GM12878 (cell line): ENCODE measurements at regions not wholly inside any gene's neighbourhood (a gene's known extent, or its start where the extent isn't known, plus 50 kb on each side); places are given as distances from the start of the nearest gene placed in this dataset.

Experiments
- ATAC-seq: fragments of 200-7000 bp; cut with Tn5 transposase; 3 replicates; pipeline ENCODE4 v1.9.1; 2020; ENCODE audit warnings: mild to moderate bottlenecking, moderate library complexity
- BruUV-seq: library from RNA; stranded (reverse); fragments of 400-500 nt; replicated peaks from 2 replicates; lab custom pipeline; 2021; lab: Mats Ljungman, UMichigan
- CTCF ChIA-PET: fragments of 300-600 bp; sonication (Branson Sonifier 250); formaldehyde crosslinking; extraction: SDS; loops from one replicate; lab custom pipeline; 2021; ENCODE audit warnings: inconsistent platforms; lab: Yijun Ruan, JAX
- POLR2A ChIA-PET: fragments of 350-600 bp; formaldehyde crosslinking; extraction: SDS; loops from one replicate; lab custom pipeline; 2021; ENCODE audit warnings: inconsistent platforms; lab: Charles Lee
- RAD21 ChIA-PET: fragments of 300-600 bp; sonication (Branson Sonifier 250); formaldehyde crosslinking; loops from one replicate; lab custom pipeline; 2023; ENCODE audit warnings: antibody characterized with exemption; ENCODE audit not compliant: unreplicated experiment; lab: Charles Lee
- SMC1A ChIA-PET: fragments of 300-600 bp; sonication (Branson Sonifier 250); formaldehyde crosslinking; loops from one replicate; lab custom pipeline; 2023; ENCODE audit not compliant: unreplicated experiment, uncharacterized antibody; lab: Charles Lee
- DNase-seq: peaks from one replicate; pipeline ENCODE4 v3.0.0-alpha.2; 2011; ENCODE audit warnings: low read depth, low spot score
- FAIRE-seq: peaks from 3 replicates; lab custom pipeline; 2011; peaks lifted over from hg19 to GRCh38; lab: Jason Lieb, UNC
- H2AFZ ChIP-seq: 2 replicates; pipeline ENCODE4 v1.6.0; 2011; ENCODE audit warnings: low read depth, low read length, control low read depth; ENCODE audit not compliant: control insufficient read depth
- H3K27ac ChIP-seq: 2 replicates; pipeline ENCODE4 v1.5.1; 2011; ENCODE audit warnings: control low read depth; ENCODE audit not compliant: control insufficient read depth, insufficient read depth
- H3K27me3 ChIP-seq, 2 experiments: replicated peaks in 1 of 2; 2 replicates each; pipeline versions ENCODE4 v1.6.0 to v1.6.1; 2011; ENCODE audit warnings: low read length in 1 of 2; ENCODE audit not compliant: control insufficient read depth in 2 of 2, insufficient read depth in 2 of 2
- H3K36me3 ChIP-seq, 2 experiments: 2 replicates each; pipeline ENCODE4 v1.5.1; 2011; ENCODE audit warnings: low read length in 1 of 2; ENCODE audit not compliant: control insufficient read depth in 2 of 2, insufficient read depth in 2 of 2
- H3K4me1 ChIP-seq: 2 replicates; pipeline ENCODE4 v1.6.1; 2011; ENCODE audit warnings: mild to moderate bottlenecking, low read length, moderate library complexity, mixed read lengths; ENCODE audit not compliant: control insufficient read depth, insufficient read depth
- H3K4me2 ChIP-seq: 2 replicates; pipeline ENCODE4 v1.6.0; 2011; ENCODE audit warnings: control low read depth; ENCODE audit not compliant: control insufficient read depth, insufficient read depth
- H3K4me3 ChIP-seq: fragments of 200-600 bp; sonication (generic); 2 replicates; pipeline ENCODE4 v1.5.1; 2016
- H3K79me2 ChIP-seq: 2 replicates; pipeline ENCODE4 v1.6.0; 2011; ENCODE audit warnings: low read length; ENCODE audit not compliant: control insufficient read depth, insufficient read depth
- H3K9ac ChIP-seq: 2 replicates; pipeline ENCODE4 v1.8.0; 2011; ENCODE audit warnings: low read length, control low read depth, mixed read lengths; ENCODE audit not compliant: control insufficient read depth, insufficient read depth
- H3K9me3 ChIP-seq: replicated peaks from 3 replicates; pipeline ENCODE4 v1.5.1; 2011; ENCODE audit warnings: mild to moderate bottlenecking, low read length; ENCODE audit not compliant: control insufficient read depth, insufficient read depth
- H4K20me1 ChIP-seq: 2 replicates; pipeline ENCODE4 v1.6.0; 2011; ENCODE audit not compliant: control insufficient read depth, insufficient read depth
- ESRRA ChIP-seq: IDR thresholded peaks from 2 replicates; pipeline ENCODE4 v1.6.1; 2012; ENCODE audit warnings: mild to moderate bottlenecking, low read length, improper control_type of control experiment
- KDM1A ChIP-seq: fragments of 200-600 bp; sonication (generic); IDR thresholded peaks from 2 replicates; pipeline ENCODE4 v1.6.1; 2016; ENCODE audit warnings: borderline replicate concordance
- MXI1 ChIP-seq: fragments of 150-350 bp; IDR thresholded peaks from 2 replicates; pipeline ENCODE4 v1.6.1; 2011; ENCODE audit warnings: low read depth, mild to moderate bottlenecking, inconsistent platforms, low read length, improper control_type of control experiment
- RBBP5 ChIP-seq: fragments of 200-600 bp; sonication (generic); conservative IDR thresholded peaks from 2 replicates; pipeline ENCODE4 v1.6.1; 2016
- RUNX3 ChIP-seq: IDR thresholded peaks from 2 replicates; pipeline ENCODE4 v1.6.1; 2012; ENCODE audit warnings: low read length, inconsistent platforms
- SMARCA5 ChIP-seq: fragments of 450-650 bp; IDR thresholded peaks from 2 replicates; pipeline ENCODE4 v1.6.1; 2017; ENCODE audit warnings: mild to moderate bottlenecking
- SPI1 ChIP-seq: IDR thresholded peaks from 2 replicates; pipeline ENCODE4 v1.6.1; 2011; ENCODE audit warnings: low read depth, mild to moderate bottlenecking, low read length, moderate library complexity, borderline replicate concordance; ENCODE audit not compliant: insufficient read depth
- SRF ChIP-seq, 2 experiments: IDR thresholded peaks; 2 replicates each; pipeline ENCODE4 v1.6.1; 2011; ENCODE audit warnings: low read depth in 2 of 2, low read length in 2 of 2, mild to moderate bottlenecking in 1 of 2, moderate library complexity in 1 of 2
- SUZ12 ChIP-seq: fragments of 200-600 bp; sonication (generic); IDR thresholded peaks from one replicate; pipeline ENCODE4 v1.6.1; 2018; ENCODE audit warnings: antibody characterized with exemption, mild to moderate bottlenecking; ENCODE audit not compliant: unreplicated experiment
- TBL1XR1 ChIP-seq: IDR thresholded peaks from 2 replicates; pipeline ENCODE4 v1.6.1; 2012; ENCODE audit warnings: low read depth, low read length, improper control_type of control experiment
- WGBS: methylation state at CpG from one replicate; pipeline ENCODE4 v1.1.6; 2016; ENCODE audit warnings: low lambda C conversion rate; ENCODE audit not compliant: insufficient replicate concordance, insufficient coverage; ENCODE audit errors: missing lambda C conversion rate; 5-methylcytosine and 5-hydroxymethylcytosine counted together
- in situ Hi-C: fragments of 300-500 bp; cut with MboI; formaldehyde crosslinking; loops from 9 replicates; pipeline ENCODE4 v1.14.3; 2018; ENCODE audit warnings: mixed read lengths
- intact Hi-C: fragments of 100-400 bp; cut with micrococcal nuclease; formaldehyde crosslinking; loops from one replicate; pipeline ENCODE4 v1.14.2; 2022; ENCODE audit not compliant: unreplicated experiment
- TF ChIP-seq, protein P1 (sequence below): IDR thresholded peaks from 2 replicates; pipeline ENCODE4 v1.6.1; 2011; ENCODE audit warnings: borderline replicate concordance, low read depth, mild to moderate bottlenecking, moderate library complexity, mixed read lengths, low read length; ENCODE audit not compliant: insufficient read depth; ENCODE audit errors: extremely low read length
- TF ChIP-seq, protein P2 (sequence below): fragments of 450-650 bp; IDR thresholded peaks from 2 replicates; pipeline ENCODE4 v1.6.1; 2016; ENCODE audit warnings: mild to moderate bottlenecking
- TF ChIP-seq, protein P3 (sequence below): IDR thresholded peaks from 2 replicates; pipeline ENCODE4 v1.6.1; 2011; ENCODE audit warnings: borderline replicate concordance, low read depth, mild to moderate bottlenecking, moderate library complexity, low read length; ENCODE audit not compliant: insufficient read depth, poor library complexity, severe bottlenecking
- TF ChIP-seq, protein P4 (sequence below), 3 experiments: IDR thresholded peaks in 2 of 3; conservative IDR thresholded peaks in 1 of 3; 2 replicates each; pipeline ENCODE4 v1.5.1; 2011; ENCODE audit warnings: low read depth in 3 of 3, low read length in 3 of 3, mild to moderate bottlenecking in 3 of 3, control low read depth in 2 of 3, moderate library complexity in 2 of 3, inconsistent platforms in 1 of 3, mixed read lengths in 1 of 3; ENCODE audit not compliant: control insufficient read depth in 2 of 3, insufficient read depth in 1 of 3; ENCODE audit errors: extremely low read depth in 1 of 3
- TF ChIP-seq, protein P5 (sequence below): fragments of 450-650 bp; IDR thresholded peaks from 2 replicates; pipeline ENCODE4 v1.6.1; 2017; ENCODE audit warnings: borderline replicate concordance

DNA sequence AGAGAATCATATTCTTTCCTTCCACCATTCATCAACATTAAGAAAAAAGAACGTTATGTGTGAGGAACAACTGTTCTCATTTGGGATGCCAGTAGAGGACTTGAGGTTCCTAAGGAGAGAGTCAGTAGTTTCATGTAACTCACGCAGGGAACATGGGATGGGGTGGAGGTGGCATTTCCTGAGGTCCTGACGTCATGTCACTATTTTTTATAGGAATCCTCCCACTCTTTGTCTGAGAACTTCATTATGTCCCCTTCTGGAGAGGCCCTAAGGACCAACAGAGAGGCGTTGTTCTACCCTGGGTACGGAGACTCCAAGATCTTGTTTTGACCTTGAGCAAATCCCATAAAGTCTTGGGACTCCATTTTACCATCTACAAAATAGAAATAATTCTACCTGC, 211.7 kb upstream of the SOX9 start:
- H2AFZ ChIP-seq = no peak overlapping the region
- DNase-seq = no peak
- no peaks in the 10 kb centered on the region; a peak in 1 of 4 replicates for H3K27me3 ChIP-seq
- WGBS = 15% methylated on average over 5 of the region's 5 CpGs
- FAIRE-seq = no peak
- no peaks in the 10 kb centered on the region for H3K4me1 ChIP-seq
- H3K36me3 ChIP-seq = no peaks in the 10 kb centered on the region
- intact Hi-C loops = no loop called here
- ATAC-seq = no peak
- ChIA-PET CTCF (no interaction called here), RAD21 (no interaction called here), POLR2A (no interaction called here), SMC1A (interaction anchor here (0.6 kb wide), 1 partner anchor 853 kb away, joined by 3 read pairs; no protein-coding TSS in a partner anchor)
- H3K4me3 ChIP-seq = no peak overlapping the region
- H3K79me2 ChIP-seq = no peaks in the 10 kb centered on the region
- no peaks in the 10 kb centered on the region for H4K20me1 ChIP-seq
- in situ Hi-C loops = no loop called here
- no peak overlapping the region for H3K9ac ChIP-seq
- no peak overlapping the region for H3K27ac ChIP-seq
- BruUV-seq = no TSS peak
- no peaks in the 10 kb centered on the region; the same call in 2 of the 3 replicates for H3K9me3 ChIP-seq
- H3K4me2 ChIP-seq = no peak overlapping the region
- TF ChIP-seq SRF (IDR thresholded peaks at IDR 0.05; ENCODE audit: low read depth in 2 of 2, low read length in 2 of 2) (no peak), SMARCA5 (no peak), ESRRA (no peak), SUZ12 (no peak), RUNX3 (no peak), TBL1XR1 (no peak), KDM1A (no peak), SPI1 (no peak), MXI1 (no peak), RBBP5 (no peak)
- TF ChIP-seq, protein P1, sequence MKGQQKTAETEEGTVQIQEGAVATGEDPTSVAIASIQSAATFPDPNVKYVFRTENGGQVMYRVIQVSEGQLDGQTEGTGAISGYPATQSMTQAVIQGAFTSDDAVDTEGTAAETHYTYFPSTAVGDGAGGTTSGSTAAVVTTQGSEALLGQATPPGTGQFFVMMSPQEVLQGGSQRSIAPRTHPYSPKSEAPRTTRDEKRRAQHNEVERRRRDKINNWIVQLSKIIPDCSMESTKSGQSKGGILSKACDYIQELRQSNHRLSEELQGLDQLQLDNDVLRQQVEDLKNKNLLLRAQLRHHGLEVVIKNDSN = no peak
- TF ChIP-seq, protein P2, sequence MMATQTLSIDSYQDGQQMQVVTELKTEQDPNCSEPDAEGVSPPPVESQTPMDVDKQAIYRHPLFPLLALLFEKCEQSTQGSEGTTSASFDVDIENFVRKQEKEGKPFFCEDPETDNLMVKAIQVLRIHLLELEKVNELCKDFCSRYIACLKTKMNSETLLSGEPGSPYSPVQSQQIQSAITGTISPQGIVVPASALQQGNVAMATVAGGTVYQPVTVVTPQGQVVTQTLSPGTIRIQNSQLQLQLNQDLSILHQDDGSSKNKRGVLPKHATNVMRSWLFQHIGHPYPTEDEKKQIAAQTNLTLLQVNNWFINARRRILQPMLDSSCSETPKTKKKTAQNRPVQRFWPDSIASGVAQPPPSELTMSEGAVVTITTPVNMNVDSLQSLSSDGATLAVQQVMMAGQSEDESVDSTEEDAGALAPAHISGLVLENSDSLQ = no peak
- TF ChIP-seq, protein P3, sequence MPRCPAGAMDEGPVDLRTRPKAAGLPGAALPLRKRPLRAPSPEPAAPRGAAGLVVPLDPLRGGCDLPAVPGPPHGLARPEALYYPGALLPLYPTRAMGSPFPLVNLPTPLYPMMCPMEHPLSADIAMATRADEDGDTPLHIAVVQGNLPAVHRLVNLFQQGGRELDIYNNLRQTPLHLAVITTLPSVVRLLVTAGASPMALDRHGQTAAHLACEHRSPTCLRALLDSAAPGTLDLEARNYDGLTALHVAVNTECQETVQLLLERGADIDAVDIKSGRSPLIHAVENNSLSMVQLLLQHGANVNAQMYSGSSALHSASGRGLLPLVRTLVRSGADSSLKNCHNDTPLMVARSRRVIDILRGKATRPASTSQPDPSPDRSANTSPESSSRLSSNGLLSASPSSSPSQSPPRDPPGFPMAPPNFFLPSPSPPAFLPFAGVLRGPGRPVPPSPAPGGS = no peak
- TF ChIP-seq, protein P4, sequence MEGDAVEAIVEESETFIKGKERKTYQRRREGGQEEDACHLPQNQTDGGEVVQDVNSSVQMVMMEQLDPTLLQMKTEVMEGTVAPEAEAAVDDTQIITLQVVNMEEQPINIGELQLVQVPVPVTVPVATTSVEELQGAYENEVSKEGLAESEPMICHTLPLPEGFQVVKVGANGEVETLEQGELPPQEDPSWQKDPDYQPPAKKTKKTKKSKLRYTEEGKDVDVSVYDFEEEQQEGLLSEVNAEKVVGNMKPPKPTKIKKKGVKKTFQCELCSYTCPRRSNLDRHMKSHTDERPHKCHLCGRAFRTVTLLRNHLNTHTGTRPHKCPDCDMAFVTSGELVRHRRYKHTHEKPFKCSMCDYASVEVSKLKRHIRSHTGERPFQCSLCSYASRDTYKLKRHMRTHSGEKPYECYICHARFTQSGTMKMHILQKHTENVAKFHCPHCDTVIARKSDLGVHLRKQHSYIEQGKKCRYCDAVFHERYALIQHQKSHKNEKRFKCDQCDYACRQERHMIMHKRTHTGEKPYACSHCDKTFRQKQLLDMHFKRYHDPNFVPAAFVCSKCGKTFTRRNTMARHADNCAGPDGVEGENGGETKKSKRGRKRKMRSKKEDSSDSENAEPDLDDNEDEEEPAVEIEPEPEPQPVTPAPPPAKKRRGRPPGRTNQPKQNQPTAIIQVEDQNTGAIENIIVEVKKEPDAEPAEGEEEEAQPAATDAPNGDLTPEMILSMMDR (IDR thresholded peaks at IDR 0.05 in 2 of 3, conservative IDR thresholded peaks at IDR 0.05 in 1 of 3; ENCODE audit: control insufficient read depth in 2 of 3, extremely low read depth in 1 of 3, insufficient read depth in 1 of 3, low read depth in 3 of 3, low read length in 3 of 3) = no peak
- TF ChIP-seq, protein P5, sequence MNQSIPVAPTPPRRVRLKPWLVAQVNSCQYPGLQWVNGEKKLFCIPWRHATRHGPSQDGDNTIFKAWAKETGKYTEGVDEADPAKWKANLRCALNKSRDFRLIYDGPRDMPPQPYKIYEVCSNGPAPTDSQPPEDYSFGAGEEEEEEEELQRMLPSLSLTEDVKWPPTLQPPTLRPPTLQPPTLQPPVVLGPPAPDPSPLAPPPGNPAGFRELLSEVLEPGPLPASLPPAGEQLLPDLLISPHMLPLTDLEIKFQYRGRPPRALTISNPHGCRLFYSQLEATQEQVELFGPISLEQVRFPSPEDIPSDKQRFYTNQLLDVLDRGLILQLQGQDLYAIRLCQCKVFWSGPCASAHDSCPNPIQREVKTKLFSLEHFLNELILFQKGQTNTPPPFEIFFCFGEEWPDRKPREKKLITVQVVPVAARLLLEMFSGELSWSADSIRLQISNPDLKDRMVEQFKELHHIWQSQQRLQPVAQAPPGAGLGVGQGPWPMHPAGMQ = no peak
